Glomerular visceral epithelial cell (primary cell): ENCODE measurements at regions not wholly inside any gene's neighbourhood (a gene's known extent, or its start where the extent isn't known, plus 50 kb on each side); places are given as distances from the start of the nearest gene placed in this dataset.
"Not testable (repeated sequence)": the region's sequence is repeated elsewhere in the genome, so short reads cannot be mapped to it uniquely, and the experiment has no call there.

Experiments
- DNase-seq: peaks from one replicate; pipeline ENCODE4 v3.0.0-alpha.2; 2016; ENCODE audit errors: extremely low spot score

- no peak for DNase-seq
These were observed 299.9 kb downstream of the BRD1 start for GRCh38 chr22:49527611-49528419.

- DNase-seq = no peak
These were observed 301.7 kb downstream of the BRD1 start for GRCh38 chr22:49525801-49526535.

- no peak for DNase-seq
These were observed 302.3 kb downstream of the BRD1 start for GRCh38 chr22:49525360-49525759.

GRCh38 chr22:49524362-49524761, 303.3 kb downstream of the BRD1 start:
- no peak for DNase-seq

GRCh38 chr22:49523374-49524008, 304.2 kb downstream of the BRD1 start:
- DNase-seq = no peak

- DNase-seq = no peak
These were observed 304.9 kb downstream of the BRD1 start for GRCh38 chr22:49522582-49523373.

GRCh38 chr22:49521787-49522224, 305.9 kb downstream of the BRD1 start:
- no peak for DNase-seq

- no peak for DNase-seq
These were observed 308.4 kb downstream of the BRD1 start for GRCh38 chr22:49519117-49519737.

- no peak for DNase-seq
These were observed 309.2 kb downstream of the BRD1 start for GRCh38 chr22:49518436-49518970.

- no peak for DNase-seq
These were observed 309.9 kb downstream of the BRD1 start for GRCh38 chr22:49517667-49518185.

GRCh38 chr22:49517211-49517610, 310.5 kb downstream of the BRD1 start:
- no peak for DNase-seq

- DNase-seq = no peak
These were observed 312.2 kb downstream of the BRD1 start for GRCh38 chr22:49515475-49515874.

GRCh38 chr22:49514641-49515040, 313.0 kb downstream of the BRD1 start:
- no peak for DNase-seq

- no peak for DNase-seq
These were observed 313.5 kb downstream of the BRD1 start for GRCh38 chr22:49514211-49514610.

- no peak for DNase-seq
These were observed 314.3 kb downstream of the BRD1 start for GRCh38 chr22:49513358-49513851.

- no peak for DNase-seq
These were observed 315.0 kb downstream of the BRD1 start for GRCh38 chr22:49512487-49513165.

GRCh38 chr22:49511393-49512189, 316.1 kb downstream of the BRD1 start:
- not testable (repeated sequence) for DNase-seq

- DNase-seq = no peak
These were observed 317.0 kb downstream of the BRD1 start for GRCh38 chr22:49510718-49511117.

- no peak for DNase-seq
These were observed 318.7 kb downstream of the BRD1 start for GRCh38 chr22:49509016-49509415.
